GM21619 (cell line): ENCODE measurements at regions not wholly inside any gene's neighbourhood (a gene's known extent, or its start where the extent isn't known, plus 50 kb on each side); places are given as distances from the start of the nearest gene placed in this dataset.

Experiments
- ATAC-seq: cut with Tn5 transposase; IDR thresholded peaks from one replicate; pipeline ENCODE4 v1.9.1; 2021; ENCODE audit not compliant: unreplicated experiment

- ATAC-seq, result no peak
Measured at GRCh38 chr6:23199541-23199940, 630.2 kb downstream of the HDGFL1 start.

DNA sequence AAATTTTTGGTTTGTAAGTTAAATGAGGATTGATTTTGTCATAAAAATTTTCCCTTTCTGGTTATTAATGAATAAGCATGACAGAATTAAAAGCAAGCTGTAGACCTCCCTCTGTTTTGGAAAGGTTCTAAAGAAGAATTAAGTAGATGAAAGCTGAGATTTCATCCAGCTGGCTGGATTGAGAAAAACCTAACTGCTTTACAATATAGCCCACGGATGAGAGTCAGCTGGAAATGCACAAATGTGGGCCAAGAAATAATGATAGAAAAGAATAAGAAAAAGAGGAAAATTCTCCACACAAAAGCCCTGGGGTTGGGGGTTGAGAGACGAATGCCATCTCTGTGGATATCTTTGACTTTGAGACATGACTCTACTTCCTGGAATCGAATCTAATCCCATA lies 631.6 kb downstream of the HDGFL1 start:
- no peak for ATAC-seq

GRCh38 chr6:23202207-23202606 lies 632.8 kb downstream of the HDGFL1 start:
- no peak for ATAC-seq

GRCh38 chr6:23212398-23212797 lies 643.0 kb downstream of the HDGFL1 start:
- no peak for ATAC-seq

GRCh38 chr6:23213193-23213592 lies 643.8 kb downstream of the HDGFL1 start:
- ATAC-seq, result no peak

GRCh38 chr6:23213651-23214050 lies 644.3 kb downstream of the HDGFL1 start:
- no peak for ATAC-seq

GRCh38 chr6:23218751-23219150 lies 649.4 kb downstream of the HDGFL1 start:
- no peak for ATAC-seq

DNA sequence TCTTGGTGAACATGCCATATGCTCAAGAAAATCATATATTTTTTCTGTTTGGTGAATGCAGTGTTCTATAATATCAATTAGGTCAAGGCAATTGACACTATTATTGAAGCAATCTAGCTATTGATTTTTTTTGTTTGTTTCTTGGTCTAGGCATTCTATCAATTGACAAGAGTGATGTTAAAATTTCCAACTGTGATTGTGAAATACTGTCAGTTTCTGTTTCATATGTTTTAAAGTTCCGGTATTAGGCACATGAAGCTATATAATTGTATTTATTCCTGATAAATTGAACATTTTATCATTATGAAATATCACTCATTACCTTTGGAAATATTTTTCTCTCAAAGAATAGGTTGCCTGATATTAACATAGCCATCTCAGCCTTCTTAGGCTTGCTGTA lies 653.4 kb downstream of the HDGFL1 start:
- no peak for ATAC-seq

GRCh38 chr6:23224540-23224939 lies 655.2 kb downstream of the HDGFL1 start:
- no peak for ATAC-seq

GRCh38 chr6:23228439-23229024 lies 659.2 kb downstream of the HDGFL1 start:
- ATAC-seq, result no peak

DNA sequence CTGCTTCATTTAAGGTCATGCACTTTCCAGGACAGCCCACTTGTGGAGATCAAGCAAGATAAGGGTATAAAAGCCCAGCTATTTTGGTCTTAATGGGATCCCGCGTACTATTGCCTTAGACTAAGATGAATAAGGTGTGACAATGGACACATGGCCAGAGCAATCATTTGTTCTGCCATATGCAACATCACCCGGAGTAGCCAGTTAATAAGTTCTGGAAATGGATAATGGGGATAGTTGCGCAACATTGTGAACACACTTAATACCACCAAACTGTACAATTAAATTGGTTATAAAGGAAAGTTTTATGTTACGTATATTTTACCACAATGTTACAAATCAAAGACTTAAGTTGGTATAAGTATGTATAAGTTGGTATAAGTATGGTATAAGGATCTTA lies 674.5 kb downstream of the HDGFL1 start:
- no peak for ATAC-seq

DNA sequence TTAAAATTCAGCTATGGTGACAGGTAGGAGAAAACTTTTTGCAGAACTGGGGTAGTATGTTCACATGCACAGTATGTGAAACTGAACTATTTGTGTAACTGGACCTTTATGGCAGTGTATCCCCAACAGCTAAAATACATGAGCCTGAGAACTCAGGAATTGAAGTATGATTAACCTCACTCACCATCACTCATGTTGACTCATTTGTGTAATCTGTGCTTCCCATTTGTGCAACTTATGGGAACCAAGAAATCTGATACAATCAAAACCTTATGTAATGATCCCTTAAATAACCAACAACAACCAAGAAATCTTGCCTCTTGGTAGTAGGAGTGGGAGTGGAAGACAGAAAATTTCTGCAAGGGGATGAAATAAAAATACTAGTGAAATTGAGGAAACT lies 674.9 kb downstream of the HDGFL1 start:
- no peak for ATAC-seq

DNA sequence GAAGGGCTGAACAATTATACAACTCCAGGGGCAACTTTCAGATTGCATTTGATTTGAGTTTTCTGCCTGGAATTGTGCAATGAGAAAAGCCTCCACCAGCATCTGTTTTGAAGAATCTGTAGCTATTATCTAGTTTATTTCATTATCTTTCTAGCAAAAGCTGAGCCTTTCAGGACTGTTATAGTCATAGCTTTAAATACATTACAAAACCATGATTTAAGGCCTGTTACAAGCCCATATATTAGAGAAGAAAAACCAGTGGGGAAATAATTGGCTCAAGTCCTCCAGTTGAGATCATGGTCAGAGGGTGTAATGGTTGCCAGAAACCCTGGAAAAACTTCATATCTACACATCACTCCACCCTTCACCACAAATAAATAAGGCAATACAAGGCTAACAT lies 676.2 kb downstream of the HDGFL1 start:
- no peak for ATAC-seq

GRCh38 chr6:23246896-23247295 lies 677.5 kb downstream of the HDGFL1 start:
- ATAC-seq, result no peak

- no peak for ATAC-seq
Measured at GRCh38 chr6:23250556-23250955, 681.2 kb downstream of the HDGFL1 start.

DNA sequence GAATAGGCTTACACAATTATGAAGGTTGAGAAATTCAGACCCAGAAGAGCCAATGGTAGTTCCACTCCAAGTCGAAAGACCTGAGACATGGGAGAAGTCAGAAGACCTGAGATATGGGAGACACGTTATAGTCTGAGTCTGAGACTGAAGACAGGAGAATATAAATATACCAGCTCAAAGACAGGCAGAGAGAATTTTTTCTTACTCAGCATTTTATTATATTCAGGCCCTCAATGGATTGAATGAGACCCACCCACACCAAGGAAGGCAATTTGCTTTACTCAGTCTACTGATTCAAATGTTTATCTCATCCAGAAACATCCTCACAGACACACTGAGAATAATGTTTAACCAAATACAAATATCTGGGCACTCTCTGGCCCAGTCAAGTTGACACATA lies 693.5 kb downstream of the HDGFL1 start:
- no peak for ATAC-seq

DNA sequence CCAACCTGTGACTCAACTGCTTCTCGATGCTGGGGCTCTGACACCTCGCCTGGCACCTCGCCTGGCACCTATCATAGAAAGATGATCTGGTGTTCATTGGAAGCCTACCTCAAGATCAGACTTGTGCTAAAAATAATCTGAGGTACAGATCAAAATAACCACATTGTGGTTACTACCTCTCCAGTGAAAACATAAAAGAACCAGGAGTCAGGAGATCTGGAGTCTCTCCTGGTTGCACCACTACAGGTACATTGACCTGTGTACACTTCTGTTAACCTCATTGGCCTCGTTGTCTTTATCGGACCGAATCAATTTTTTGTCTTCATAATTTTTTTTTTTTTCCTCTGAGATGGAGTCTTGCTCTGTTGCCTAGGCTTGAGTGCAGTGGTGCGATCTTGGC lies 695.9 kb downstream of the HDGFL1 start:
- no peak for ATAC-seq

- no peak for ATAC-seq
Measured at GRCh38 chr6:23266536-23266935, 697.2 kb downstream of the HDGFL1 start.

DNA sequence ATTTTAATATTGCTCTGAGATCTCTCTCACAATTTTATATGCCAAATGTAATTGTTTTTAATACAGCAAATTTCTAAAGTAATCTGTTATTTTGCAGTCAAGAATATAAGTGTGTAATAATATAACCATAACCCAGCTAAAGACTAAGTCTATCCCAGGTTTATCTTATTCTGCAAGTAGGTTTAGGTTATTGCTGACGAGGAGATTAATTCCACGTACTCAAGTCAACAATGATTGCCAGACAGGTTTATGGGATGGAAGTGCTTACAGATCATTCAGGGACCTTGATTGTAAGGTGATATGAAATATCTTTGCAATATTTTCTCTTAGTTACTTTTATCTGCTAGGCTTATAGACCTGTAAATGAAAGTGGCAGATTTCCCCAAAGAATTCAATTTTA lies 698.3 kb downstream of the HDGFL1 start:
- no peak for ATAC-seq

DNA sequence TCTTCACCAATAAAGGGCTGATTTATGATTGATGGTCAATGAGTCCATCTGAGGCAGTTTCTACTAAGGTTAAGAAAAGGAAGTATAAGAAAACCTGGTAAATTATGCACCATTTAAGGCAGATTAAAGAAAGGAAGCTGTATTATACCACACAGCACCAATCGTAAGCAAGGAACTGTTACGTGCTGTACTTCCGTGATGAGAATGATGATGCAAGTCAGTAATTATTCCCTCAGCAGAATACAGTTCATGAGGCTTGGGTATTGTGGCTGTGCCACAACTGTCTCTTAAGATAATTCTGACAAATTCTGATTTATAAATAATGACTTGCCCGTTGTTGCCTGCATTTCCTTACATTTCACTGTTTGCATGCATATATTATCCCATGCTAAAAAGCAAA lies 699.0 kb downstream of the HDGFL1 start:
- ATAC-seq, result no peak

- no peak for ATAC-seq
Measured at GRCh38 chr6:23269436-23269835, 700.1 kb downstream of the HDGFL1 start.

GRCh38 chr6:23272536-23272935 lies 703.2 kb downstream of the HDGFL1 start:
- no peak for ATAC-seq

DNA sequence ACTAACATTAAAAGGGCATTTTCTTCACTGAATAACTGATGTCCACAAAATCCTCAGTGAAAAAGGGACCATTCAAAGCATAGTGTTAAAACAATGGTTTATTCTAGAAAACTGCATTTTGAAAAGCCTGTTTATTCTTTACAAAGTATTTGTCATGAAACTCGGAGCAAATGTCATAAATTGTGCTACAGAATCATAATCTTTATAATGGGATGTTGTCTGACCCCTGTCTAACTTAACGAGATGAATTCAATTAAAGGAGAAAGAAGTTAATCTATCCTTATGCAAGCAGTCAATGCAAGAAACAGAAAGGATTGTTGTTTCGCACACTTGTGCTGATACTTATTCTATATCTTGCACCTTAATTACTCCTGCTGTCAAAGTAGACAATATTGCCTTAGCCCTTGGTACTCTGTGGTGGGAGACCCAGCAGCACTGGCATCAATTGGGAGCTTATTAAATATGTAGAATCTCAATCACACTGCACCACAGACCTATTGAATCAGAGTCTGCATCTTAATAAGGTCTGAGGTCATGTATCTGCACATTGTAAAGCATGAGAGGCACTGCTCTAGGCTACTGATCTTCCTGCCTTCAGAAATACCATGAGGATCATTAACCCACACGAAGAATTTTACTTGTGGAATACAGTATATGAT lies 708.3 kb downstream of the HDGFL1 start:
- no peak for ATAC-seq
